Uterus (tissue), 2 donors: ENCODE measurements at regions not wholly inside any gene's neighbourhood (a gene's known extent, or its start where the extent isn't known, plus 50 kb on each side); places are given as distances from the start of the nearest gene placed in this dataset.

Experiments used
- CTCF ChIP-seq, 4 experiments: fragments of 200-600 bp in 2 of 4; fragments of 450-650 bp in 2 of 4; sonication (generic) in 2 of 4; IDR thresholded peaks; one replicate each; pipeline ENCODE4 v1.5.1; 2016 to 2019; ENCODE audit warnings: antibody characterized with exemption in 4 of 4, mild to moderate bottlenecking in 2 of 4, moderate library complexity in 1 of 4
- POLR2A ChIP-seq, 2 donors: fragments of 450-650 bp; IDR thresholded peaks; one replicate each; pipeline ENCODE4 v1.6.1; 2016; ENCODE audit warnings: antibody characterized with exemption in 2 of 2, mild to moderate bottlenecking in 1 of 2, moderate library complexity in 1 of 2

GRCh38 chr5:174310706-174311105, 265.2 kb downstream of the NSG2 start:
- TF ChIP-seq POLR2A (IDR thresholded peaks at IDR 0.05): no peak
- no peak for TF ChIP-seq CTCF (IDR thresholded peaks at IDR 0.05)
